SK-N-SH treated with all-trans-retinoic acid at 6 μM for 48 hours (cell line): ENCODE measurements at regions not wholly inside any gene's neighbourhood (a gene's known extent, or its start where the extent isn't known, plus 50 kb on each side); places are given as distances from the start of the nearest gene placed in this dataset.

Source experiments
- ATAC-seq: fragments of 200-7000 bp; cut with Tn5 transposase; 3 replicates; pipeline ENCODE4 v1.9.1; 2020; ENCODE audit warnings: mild to moderate bottlenecking, moderate library complexity
- BACH2 ChIP-seq: fragments of 250-450 bp; sonication (Bioruptor Pico); IDR thresholded peaks from 2 replicates; pipeline ENCODE4 v1.9.0; 2021; ENCODE audit warnings: mild to moderate bottlenecking, borderline replicate concordance
- CREB5 ChIP-seq: fragments of 250-450 bp; sonication (Bioruptor Pico); IDR thresholded peaks from 2 replicates; pipeline ENCODE4 v1.5.1; 2020; ENCODE audit warnings: low read depth, mild to moderate bottlenecking, moderate library complexity
- CSRNP3 ChIP-seq: fragments of 250-450 bp; sonication (Bioruptor Pico); IDR thresholded peaks from 2 replicates; pipeline ENCODE4 v1.5.1; 2021; ENCODE audit warnings: mild to moderate bottlenecking, moderate library complexity
- ESRRG ChIP-seq: fragments of 250-450 bp; sonication (Bioruptor Pico); IDR thresholded peaks from 2 replicates; pipeline ENCODE4 v1.6.1; 2021; ENCODE audit warnings: mild to moderate bottlenecking
- ISL1 ChIP-seq: fragments of 250-450 bp; sonication (Bioruptor Pico); IDR thresholded peaks from 2 replicates; pipeline ENCODE4 v2.1.2; 2022; ENCODE audit warnings: mild to moderate bottlenecking, moderate library complexity
- PATZ1 ChIP-seq: fragments of 250-450 bp; sonication (Bioruptor Pico); IDR thresholded peaks from 2 replicates; pipeline ENCODE4 v1.8.0; 2020; ENCODE audit warnings: mild to moderate bottlenecking, moderate library complexity, borderline replicate concordance
- POU6F1 ChIP-seq: fragments of 250-450 bp; sonication (Bioruptor Pico); IDR thresholded peaks from 2 replicates; pipeline ENCODE4 v1.8.0; 2021; ENCODE audit warnings: low read depth, mild to moderate bottlenecking, moderate library complexity, borderline replicate concordance
- PPARA ChIP-seq: fragments of 250-450 bp; sonication (Bioruptor Pico); IDR thresholded peaks from 2 replicates; pipeline ENCODE4 v1.5.0; 2020; ENCODE audit warnings: mild to moderate bottlenecking, borderline replicate concordance
- RARB ChIP-seq: fragments of 250-450 bp; sonication (Bioruptor Pico); IDR thresholded peaks from 2 replicates; pipeline ENCODE4 v1.8.0; 2021; ENCODE audit warnings: mild to moderate bottlenecking, moderate library complexity
- SNAI2 ChIP-seq: fragments of 250-450 bp; sonication (Bioruptor Pico); IDR thresholded peaks from 2 replicates; pipeline ENCODE4 v1.5.0; 2020; ENCODE audit warnings: mild to moderate bottlenecking, moderate library complexity
- TCF4 ChIP-seq: fragments of 250-450 bp; sonication (Bioruptor Pico); IDR thresholded peaks from 2 replicates; pipeline ENCODE4 v1.8.0; 2021; ENCODE audit warnings: mild to moderate bottlenecking, moderate library complexity, borderline replicate concordance
- TOX ChIP-seq: fragments of 250-450 bp; sonication (Bioruptor Pico); IDR thresholded peaks from 2 replicates; pipeline ENCODE4 v1.8.0; 2021; ENCODE audit warnings: mild to moderate bottlenecking, moderate library complexity, borderline replicate concordance
- TSHZ2 ChIP-seq: fragments of 250-450 bp; sonication (Bioruptor Pico); IDR thresholded peaks from 2 replicates; pipeline ENCODE4 v1.5.0; 2020; ENCODE audit warnings: mild to moderate bottlenecking, moderate library complexity
- ZFP3 ChIP-seq: fragments of 250-450 bp; sonication (Bioruptor Pico); IDR thresholded peaks from 2 replicates; pipeline ENCODE4 v1.5.0; 2020; ENCODE audit warnings: mild to moderate bottlenecking, moderate library complexity
- ZFP30 ChIP-seq: fragments of 450-650 bp; formaldehyde crosslinking; IDR thresholded peaks from 2 replicates; pipeline ENCODE4 v1.5.0; 2022; ENCODE audit warnings: mild to moderate bottlenecking, moderate library complexity
- ZNF565 ChIP-seq: fragments of 450-650 bp; formaldehyde crosslinking; conservative IDR thresholded peaks from 2 replicates; pipeline ENCODE4 v1.5.0; 2020; ENCODE audit warnings: low read depth, mild to moderate bottlenecking, moderate library complexity

- ATAC-seq, result no peak
- TF ChIP-seq PPARA (CRISPR knock-in tag), result no peak
- no peak for TF ChIP-seq TOX (CRISPR knock-in tag)
- no peak for TF ChIP-seq PATZ1
- TF ChIP-seq ZFP30 (CRISPR knock-in tag), result no peak
- TF ChIP-seq ESRRG (CRISPR knock-in tag), result no peak
- TF ChIP-seq ISL1, result no peak
- TF ChIP-seq RARB (CRISPR knock-in tag), result no peak
- no peak for TF ChIP-seq CREB5 (CRISPR knock-in tag)
- no peak for TF ChIP-seq ZNF565 (CRISPR knock-in tag)
- TF ChIP-seq POU6F1 (CRISPR knock-in tag), result no peak
These were observed 81.0 kb upstream of the FZD8 start for GRCh38 chr10:35723059-35723458.

- no peak for ATAC-seq
- TF ChIP-seq TOX (CRISPR knock-in tag), result no peak
- no peak for TF ChIP-seq ZNF565 (CRISPR knock-in tag)
- TF ChIP-seq TSHZ2 (CRISPR knock-in tag), result no peak
- TF ChIP-seq BACH2, result no peak
- no peak for TF ChIP-seq ISL1
These were observed 80.5 kb upstream of the FZD8 start for GRCh38 chr10:35722636-35723035.

GRCh38 chr10:35722226-35722625 lies 80.1 kb upstream of the FZD8 start:
- no peak for ATAC-seq

More at GRCh38 chr10:35722226-35722625, 80.1 kb upstream of the FZD8 start:
- no peak for TF ChIP-seq TCF4 (CRISPR knock-in tag)
- TF ChIP-seq SNAI2, result no peak
- no peak for TF ChIP-seq PPARA (CRISPR knock-in tag)
- no peak for TF ChIP-seq CSRNP3 (CRISPR knock-in tag)
- TF ChIP-seq ZNF565 (CRISPR knock-in tag), result no peak
- TF ChIP-seq PATZ1, result no peak
- TF ChIP-seq ZFP3 (CRISPR knock-in tag), result no peak
- TF ChIP-seq ISL1, result no peak
- TF ChIP-seq TSHZ2 (CRISPR knock-in tag), result no peak
